Fibroblast of pulmonary artery (primary cell): ENCODE measurements at regions not wholly inside any gene's neighbourhood (a gene's known extent, or its start where the extent isn't known, plus 50 kb on each side); places are given as distances from the start of the nearest gene placed in this dataset.

Experiments used
- DNase-seq: peaks from one replicate; pipeline ENCODE4 v3.0.0-alpha.2; 2010; ENCODE audit warnings: low read depth
- H3K4me3 ChIP-seq: replicated peaks from 2 replicates; pipeline ENCODE4 v1.5.1; 2011; ENCODE audit warnings: low read depth, mild to moderate bottlenecking, control low read depth, low read length, moderate library complexity
- CTCF ChIP-seq: IDR thresholded peaks from 2 replicates; pipeline ENCODE4 v1.5.1; 2011; ENCODE audit warnings: mild to moderate bottlenecking, control low read depth, low read length, inconsistent platforms; ENCODE audit errors: missing control alignments

- no peak for TF ChIP-seq CTCF
- DNase-seq: no peak
- H3K4me3 ChIP-seq: no peak overlapping the region
These were observed 463.7 kb upstream of the WWC1 start for GRCh38 chr5:167827766-167828165.

- no peak for TF ChIP-seq CTCF
- no peak overlapping the region for H3K4me3 ChIP-seq
- no peak for DNase-seq
These were observed 459.5 kb upstream of the WWC1 start for GRCh38 chr5:167831754-167832504.

GRCh38 chr5:167832609-167833008 lies 458.8 kb upstream of the WWC1 start:
- no peak for TF ChIP-seq CTCF
- no peak for DNase-seq
- no peak overlapping the region for H3K4me3 ChIP-seq

- DNase-seq: no peak
- no peak for TF ChIP-seq CTCF
- H3K4me3 ChIP-seq: no peak overlapping the region
These were observed 458.0 kb upstream of the WWC1 start for GRCh38 chr5:167833456-167833855.

- no peak for DNase-seq
- no peak for TF ChIP-seq CTCF
- H3K4me3 ChIP-seq: no peak overlapping the region
These were observed 456.3 kb upstream of the WWC1 start for GRCh38 chr5:167835146-167835545.

GRCh38 chr5:167837127-167837526 lies 454.3 kb upstream of the WWC1 start:
- no peak for DNase-seq
- TF ChIP-seq CTCF: no peak
- H3K4me3 ChIP-seq: no peak overlapping the region

GRCh38 chr5:167839065-167839464 lies 452.4 kb upstream of the WWC1 start:
- DNase-seq: no peak
- TF ChIP-seq CTCF: no peak

More at GRCh38 chr5:167839065-167839464, 452.4 kb upstream of the WWC1 start:
- H3K4me3 ChIP-seq: no peak overlapping the region
